CD4-positive, alpha-beta T cell treated with Interleukin-10 for 1 hour (primary cell): ENCODE measurements at regions not wholly inside any gene's neighbourhood (a gene's known extent, or its start where the extent isn't known, plus 50 kb on each side); places are given as distances from the start of the nearest gene placed in this dataset.

ENCODE experiments used
- DNase-seq: peaks from one replicate; pipeline ENCODE4 v3.0.0-alpha.2; 2020

GRCh38 chr5:1704676-1705075 lies 95.0 kb downstream of the MRPL36 start:
- DNase-seq, result no peak

GRCh38 chr5:1704266-1704665 lies 95.4 kb downstream of the MRPL36 start:
- DNase-seq, result no peak

- no peak for DNase-seq
Observed at GRCh38 chr5:1703352-1704050, 96.1 kb downstream of the MRPL36 start.

GRCh38 chr5:1702318-1702717 lies 97.3 kb downstream of the MRPL36 start:
- DNase-seq, result no peak

GRCh38 chr5:1701884-1702283 lies 97.8 kb downstream of the MRPL36 start:
- no peak for DNase-seq

- no peak for DNase-seq
Observed at GRCh38 chr5:1701216-1701864, 98.3 kb downstream of the MRPL36 start.

GRCh38 chr5:1699394-1699793 lies 100.2 kb downstream of the MRPL36 start:
- DNase-seq, result no peak

GRCh38 chr5:1698589-1699316 lies 100.9 kb downstream of the MRPL36 start:
- DNase-seq, result no peak

- DNase-seq, result no peak
Observed at GRCh38 chr5:1692381-1692780, 107.3 kb downstream of the MRPL36 start.

- no peak for DNase-seq
Observed at GRCh38 chr5:1687301-1687970, 112.2 kb downstream of the MRPL36 start.

- no peak for DNase-seq
Observed at GRCh38 chr5:1686016-1686802, 113.4 kb downstream of the MRPL36 start.

- DNase-seq, result no peak
Observed at GRCh38 chr5:1685066-1685465, 114.6 kb downstream of the MRPL36 start.

GRCh38 chr5:1681955-1682354 lies 117.7 kb downstream of the MRPL36 start:
- no peak for DNase-seq

- DNase-seq, result no peak
Observed at GRCh38 chr5:1673042-1673677, 126.5 kb downstream of the MRPL36 start.

- no peak for DNase-seq
Observed at GRCh38 chr5:1672396-1672795, 127.2 kb downstream of the MRPL36 start.

GRCh38 chr5:1671351-1671750 lies 128.3 kb downstream of the MRPL36 start:
- DNase-seq, result no peak

- no peak for DNase-seq
Observed at GRCh38 chr5:1670351-1670750, 129.3 kb downstream of the MRPL36 start.

GRCh38 chr5:1669276-1670155 lies 130.1 kb downstream of the MRPL36 start:
- no peak for DNase-seq

GRCh38 chr5:1668141-1668721 lies 131.4 kb downstream of the MRPL36 start:
- no peak for DNase-seq

- no peak for DNase-seq
Observed at GRCh38 chr5:1667648-1668140, 131.9 kb downstream of the MRPL36 start.
